ENCODE measurements at regions not wholly inside any gene's neighbourhood (a gene's known extent, or its start where the extent isn't known, plus 50 kb on each side); places are given as distances from the start of the nearest gene placed in this dataset.
"Not testable (repeated sequence)": the region's sequence is repeated elsewhere in the genome, so short reads cannot be mapped to it uniquely, and the experiment has no call there.

DNA sequence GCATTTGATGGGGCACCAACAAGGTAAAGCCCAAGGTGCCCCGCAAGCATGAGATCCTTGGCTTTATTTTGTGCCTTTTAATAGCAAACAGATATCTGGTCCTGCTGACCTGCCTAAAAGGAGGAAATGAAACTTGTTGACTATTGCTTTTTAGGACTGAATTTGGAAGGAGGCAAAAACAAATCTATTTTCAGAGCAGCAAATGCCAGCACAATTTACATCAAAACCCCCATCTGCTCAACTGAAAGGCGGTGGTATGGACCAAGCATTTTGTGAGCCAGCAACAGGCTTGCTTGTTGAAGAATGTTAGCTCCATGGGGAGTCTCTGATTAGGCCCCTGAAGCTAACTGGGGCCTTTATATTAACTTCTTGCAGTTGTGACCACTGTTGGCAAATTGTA, 192.6 kb upstream of the E2F8 start:
- no peak for DNase-seq (ENCODE audit: low spot score)

DNA sequence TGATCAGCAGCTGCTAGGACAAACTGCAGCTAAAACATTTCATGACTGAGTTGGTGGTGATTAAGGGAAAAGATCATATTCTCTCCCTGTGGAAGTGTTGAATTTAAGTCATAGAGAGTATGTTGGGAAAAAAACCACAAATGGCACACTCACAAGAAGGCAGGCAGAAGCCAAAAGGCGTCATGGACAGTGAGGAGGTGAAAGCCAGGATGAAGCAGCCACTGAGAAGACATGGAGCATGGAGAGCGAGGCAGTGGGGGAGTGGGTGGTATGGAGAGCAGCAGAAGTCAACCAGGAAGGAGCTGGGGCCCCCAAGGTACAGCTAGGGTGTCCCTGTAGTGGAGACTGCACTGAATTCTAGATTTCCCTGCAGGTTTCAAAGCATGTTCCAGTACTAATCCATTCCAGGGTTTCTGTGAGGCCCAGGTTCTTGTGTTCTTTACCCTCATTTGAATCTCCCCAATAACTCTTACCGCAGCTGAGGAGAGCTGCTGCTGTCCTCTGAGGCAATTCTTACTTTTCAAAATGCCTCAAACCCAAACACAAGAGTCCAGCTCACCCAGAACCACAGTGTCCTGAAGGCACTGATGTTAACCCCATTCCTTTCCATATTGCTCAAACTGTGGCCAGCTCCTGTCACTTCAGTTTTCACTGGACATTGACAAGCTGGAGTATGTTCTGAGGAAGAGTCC, 191.8 kb upstream of the E2F8 start:
- DNase-seq (ENCODE audit: low spot score): no peak

DNA sequence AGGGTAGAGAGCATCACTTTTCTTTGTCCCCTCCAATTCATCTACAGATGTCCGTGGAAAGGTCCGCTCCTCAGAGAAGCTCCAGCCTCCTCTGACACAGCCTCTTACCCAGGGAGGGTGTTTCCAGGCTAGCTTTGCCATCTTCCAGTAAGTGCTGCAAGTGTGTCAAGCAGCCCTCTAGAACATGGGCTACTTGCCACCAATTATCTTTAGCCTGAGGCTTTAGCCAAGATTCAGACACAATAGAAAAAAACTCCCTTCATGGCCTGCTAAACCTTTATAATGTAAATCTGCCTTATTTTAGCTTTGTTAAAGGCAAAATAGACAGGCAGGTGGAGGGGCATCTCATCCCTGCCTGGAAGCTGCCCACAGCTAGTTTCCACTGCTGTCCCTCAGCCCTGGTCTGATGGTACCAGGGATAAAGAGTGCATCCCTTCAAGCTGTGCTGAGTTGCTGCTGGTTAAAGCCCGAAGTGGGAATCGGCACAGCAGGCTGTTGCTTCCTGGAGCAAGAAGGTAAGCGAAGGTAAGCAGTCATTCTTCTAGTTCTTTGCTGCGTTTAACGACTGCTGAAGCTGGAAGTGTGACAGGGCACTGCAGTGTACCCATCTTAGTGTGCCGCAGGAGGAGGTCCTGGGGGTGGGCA, 190.1 kb upstream of the E2F8 start:
- DNase-seq (ENCODE audit: low spot score): no peak

DNA sequence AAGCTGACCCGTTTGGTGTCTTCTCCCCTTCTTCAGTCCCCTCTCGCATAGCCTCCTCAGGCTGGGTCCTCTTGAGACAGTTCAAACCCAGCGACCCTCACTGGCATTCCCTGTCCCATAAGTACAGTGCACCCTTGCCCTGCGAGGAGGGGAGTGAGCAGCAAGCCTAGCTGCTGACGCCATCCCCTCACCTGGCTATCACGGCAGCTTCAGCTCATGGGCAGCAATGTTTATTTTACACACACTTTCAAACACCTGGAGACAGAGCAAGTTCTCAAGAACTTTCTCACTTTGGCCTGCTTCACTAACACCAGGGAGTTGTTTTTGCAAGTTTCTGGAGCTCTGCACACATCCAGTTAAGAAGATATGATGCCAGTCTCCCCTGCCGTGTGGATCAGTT, 189.6 kb upstream of the E2F8 start:
- no peak for DNase-seq (ENCODE audit: low spot score)

DNA sequence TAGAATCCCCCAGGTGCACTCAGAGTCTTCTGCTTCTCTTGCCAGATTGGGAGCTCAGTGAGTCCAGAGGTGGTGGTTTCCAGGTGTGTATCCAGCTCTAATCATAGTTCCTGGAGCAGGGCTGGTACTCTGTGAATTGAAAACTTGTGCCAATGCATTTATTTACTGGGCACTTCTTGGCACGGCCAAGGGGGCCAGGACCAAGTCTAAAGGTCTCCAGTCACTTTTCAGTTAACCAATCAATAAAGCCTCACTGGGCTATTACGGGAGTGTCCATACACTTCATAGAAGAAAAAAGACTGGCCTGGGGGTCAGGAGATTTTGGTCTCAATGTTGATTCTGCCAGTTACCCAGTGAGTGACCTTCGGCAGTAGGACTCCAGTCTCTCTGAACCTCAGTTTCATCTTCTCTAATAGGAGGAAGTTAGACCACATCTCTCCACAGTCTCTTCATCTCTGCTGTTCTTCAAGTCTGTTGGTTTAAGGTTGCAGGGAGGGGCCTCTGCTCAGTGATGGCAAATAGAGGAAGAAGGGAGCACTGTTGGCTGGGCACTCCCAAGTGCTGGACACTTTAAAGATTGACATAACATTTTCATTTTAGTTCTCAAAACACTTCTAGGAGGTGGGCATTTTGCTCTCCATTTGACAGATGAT, 188.5 kb upstream of the E2F8 start:
- DNase-seq (ENCODE audit: low spot score): no peak

DNA sequence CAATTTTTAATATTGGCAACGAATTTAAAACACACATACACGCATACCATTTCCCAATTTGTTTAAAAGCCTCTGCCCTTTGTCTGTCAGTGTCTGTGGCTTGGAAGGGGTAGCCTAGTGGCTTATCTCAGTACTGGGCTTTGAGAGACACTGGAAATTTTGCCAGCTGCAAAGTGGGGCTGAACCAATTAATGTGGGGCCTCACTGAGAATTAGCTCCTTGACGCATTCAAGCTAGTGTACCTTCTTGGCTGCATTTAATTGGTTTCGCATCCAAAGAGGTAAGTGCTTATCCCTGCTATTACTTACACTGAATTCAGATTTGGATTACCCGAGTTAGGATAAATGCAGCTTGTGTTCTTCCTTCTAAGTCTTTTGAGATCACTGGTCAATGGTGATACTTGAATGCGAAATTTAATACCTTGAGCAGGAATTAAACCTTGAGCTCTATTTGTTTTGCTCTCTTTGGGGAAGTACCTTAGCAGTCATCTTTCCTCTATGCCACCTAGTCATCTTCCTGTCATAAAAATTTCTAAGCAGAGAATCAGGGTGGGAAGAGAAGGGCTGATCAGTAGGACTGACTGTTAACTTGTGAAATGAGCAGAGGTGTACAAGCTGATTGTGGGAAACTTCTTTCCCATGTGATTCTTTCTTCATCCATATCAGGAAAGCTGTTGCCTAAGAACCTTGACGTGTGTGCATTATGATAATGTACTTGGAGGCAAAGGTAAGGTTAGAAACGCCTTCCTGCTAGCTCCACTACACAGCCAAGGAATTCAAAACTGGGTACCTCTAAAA, 187.7 kb upstream of the E2F8 start:
- no peak for DNase-seq (ENCODE audit: low spot score)

DNA sequence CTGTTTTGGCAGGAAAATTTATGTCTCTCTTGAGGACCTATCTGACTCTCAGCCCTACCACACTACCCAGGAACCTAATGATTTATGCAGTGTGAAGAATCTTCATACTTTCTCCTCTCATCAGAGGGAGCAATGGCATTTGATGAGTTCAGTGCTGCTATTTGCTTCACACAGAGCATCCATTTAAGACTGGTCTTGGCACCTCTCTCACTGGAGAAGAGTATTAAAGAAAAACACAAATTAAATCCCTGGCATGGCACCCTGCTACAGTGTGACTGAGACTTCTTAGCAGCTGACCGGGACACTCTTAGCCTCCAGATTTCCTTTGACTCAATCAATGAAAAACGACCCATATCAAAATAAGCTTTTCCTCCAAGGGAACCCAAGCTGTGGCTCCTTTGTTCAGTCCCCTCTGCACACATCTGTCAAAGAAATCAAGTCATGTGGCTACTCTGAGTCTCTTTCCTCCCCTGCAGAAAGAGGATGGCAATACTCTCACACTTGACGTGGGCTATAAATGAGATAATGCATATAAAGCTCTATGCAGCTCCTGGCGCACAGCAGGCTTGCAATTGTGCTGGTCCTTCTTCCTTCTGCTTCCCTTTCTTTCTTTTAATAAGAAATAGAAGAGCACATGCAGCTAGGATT, 186.1 kb upstream of the E2F8 start:
- no peak for DNase-seq (ENCODE audit: low spot score)

GRCh38 chr11:19426011-19426755, 185.4 kb upstream of the E2F8 start:
- DNase-seq (ENCODE audit: low spot score): no peak

DNA sequence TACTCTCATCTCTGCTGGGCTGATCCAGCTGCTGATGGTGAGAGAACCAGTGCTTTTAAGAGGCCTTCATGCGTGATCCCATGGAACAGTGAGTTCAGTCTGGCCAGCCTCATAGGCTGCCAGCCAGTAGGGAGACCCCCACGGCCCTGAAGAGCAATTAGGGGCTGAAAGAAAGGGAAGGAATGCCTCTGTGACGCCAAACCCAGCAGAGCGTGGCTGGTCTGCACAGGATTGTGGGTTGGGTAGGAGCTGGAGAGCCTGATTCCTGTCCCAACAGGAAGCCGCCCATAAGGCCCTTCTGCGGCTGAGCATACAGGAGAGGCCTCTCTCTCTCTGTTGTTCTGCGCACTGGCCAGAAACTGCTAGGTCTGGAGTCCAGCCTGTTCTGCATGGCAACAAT, 181.5 kb upstream of the E2F8 start:
- DNase-seq (ENCODE audit: low spot score): no peak

- no peak for DNase-seq (ENCODE audit: low spot score)
Measured at GRCh38 chr11:19420868-19421533, 180.3 kb upstream of the E2F8 start.

DNA sequence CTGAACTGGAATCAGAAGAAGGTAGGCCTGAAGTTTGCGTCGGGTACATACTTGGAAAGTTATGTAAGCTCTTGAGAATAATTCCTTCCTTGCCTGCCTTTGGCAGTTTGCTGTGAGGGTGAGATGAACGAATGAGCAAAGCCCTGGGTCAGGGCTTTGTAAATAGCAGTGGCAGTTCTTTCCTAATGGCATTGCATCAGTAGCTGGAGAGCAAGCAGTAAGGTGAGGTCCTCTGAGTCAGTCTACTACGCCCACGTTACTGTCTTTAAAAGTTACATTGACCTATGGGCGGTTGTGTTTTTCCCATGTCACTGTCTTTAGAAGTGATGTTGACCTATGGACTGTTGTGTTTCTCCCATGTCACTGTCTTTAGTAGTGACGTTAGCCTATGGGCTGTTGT, 179.1 kb upstream of the E2F8 start:
- DNase-seq (ENCODE audit: low spot score): no peak

DNA sequence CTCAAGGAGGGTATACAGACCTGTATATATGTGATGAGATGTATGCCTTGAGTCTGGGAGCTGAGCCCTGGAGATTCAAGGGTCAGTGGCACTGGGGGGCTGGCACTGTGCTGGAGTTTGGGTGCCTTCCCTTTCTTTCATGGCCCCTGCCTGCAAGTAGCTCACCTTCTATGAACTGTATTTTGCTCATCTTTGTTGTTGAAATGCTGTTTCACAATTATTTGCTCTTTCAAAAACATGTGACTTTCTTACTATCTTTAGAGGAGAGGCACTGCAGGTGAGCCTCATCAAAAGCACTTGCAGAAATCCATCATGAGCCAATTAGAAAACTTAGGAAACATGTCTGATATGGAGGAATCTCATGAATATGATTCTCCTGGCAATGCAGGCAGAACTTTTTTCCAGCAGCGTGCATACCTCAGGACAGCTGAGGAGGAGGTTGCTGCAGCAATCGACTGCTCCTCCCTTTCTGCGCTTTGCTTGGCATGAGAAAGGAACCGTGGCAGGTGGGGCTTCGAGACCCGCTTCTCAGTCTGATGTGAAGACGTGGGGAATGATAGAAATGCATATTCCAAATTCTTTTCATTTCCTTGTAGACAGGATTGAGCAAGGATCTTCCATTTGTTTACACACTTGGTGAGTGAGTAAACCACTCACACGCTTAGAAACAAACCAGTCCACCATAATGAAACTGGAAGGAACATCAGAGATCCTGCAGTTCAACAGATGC, 178.4 kb upstream of the E2F8 start:
- no peak for DNase-seq (ENCODE audit: low spot score)

DNA sequence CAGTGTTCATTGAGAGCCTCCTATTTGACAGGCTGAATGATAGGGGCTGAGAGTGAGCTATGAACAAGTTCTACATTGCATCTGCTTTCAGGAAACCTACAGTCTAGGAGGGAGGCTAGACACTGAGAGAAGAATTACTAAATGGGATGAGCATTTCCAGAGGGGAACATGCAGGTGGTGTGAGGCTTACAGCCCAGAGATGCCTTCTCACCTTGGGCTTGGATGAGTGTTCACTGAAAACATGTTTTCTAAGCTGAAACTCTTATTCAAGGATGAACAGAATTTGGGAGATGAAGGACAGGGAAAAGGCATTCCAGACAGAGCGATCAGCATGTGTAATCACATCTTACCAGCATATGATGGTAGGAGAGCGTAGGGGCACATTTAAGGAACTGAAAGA, 177.5 kb upstream of the E2F8 start:
- no peak for DNase-seq (ENCODE audit: low spot score)

- DNase-seq (ENCODE audit: low spot score): not testable (repeated sequence)
Measured at GRCh38 chr11:19412070-19412469, 171.3 kb upstream of the E2F8 start.

DNA sequence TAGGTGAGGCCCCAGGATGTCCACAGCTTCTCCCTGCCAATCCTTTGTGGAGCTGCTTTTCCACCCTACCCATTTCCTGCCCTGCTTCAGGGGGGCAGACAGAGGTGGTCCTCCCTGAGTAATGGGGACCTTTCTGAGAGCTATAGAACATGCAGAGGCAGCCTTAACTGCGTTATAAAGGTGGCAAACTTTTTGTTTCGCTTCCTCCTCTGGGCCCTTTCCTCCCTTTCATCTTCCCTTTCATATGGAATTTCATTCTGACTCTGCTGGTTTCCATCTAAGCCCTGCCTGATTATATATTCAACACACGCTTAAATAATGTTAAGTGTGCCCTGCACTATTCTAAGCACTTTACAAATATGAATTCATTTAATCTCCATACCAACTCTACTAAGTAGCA, 169.3 kb upstream of the E2F8 start:
- no peak for DNase-seq (ENCODE audit: low spot score)

DNA sequence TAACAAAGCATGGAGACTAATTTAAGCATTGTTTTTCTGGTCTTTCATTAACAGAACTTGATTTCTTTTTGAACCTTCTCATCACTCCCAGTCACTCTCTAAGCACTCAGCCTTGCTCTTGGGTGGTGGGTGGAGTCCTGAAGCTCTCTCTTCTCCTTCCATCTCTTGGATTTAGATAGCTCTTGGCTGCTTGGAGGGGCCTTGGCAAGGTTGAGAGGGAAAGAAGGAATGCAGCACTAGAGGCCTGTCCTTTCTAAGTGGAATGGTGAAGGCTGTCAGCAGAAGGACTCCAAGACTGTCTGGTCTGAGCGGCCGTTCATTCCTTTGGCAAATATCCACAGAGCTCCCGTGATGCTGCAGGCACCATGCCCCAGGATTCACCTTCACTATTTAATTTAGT, 168.6 kb upstream of the E2F8 start:
- no peak for DNase-seq (ENCODE audit: low spot score)

GRCh38 chr11:19407677-19408270, 167.0 kb upstream of the E2F8 start:
- DNase-seq (ENCODE audit: low spot score): no peak

GRCh38 chr11:19405966-19406365, 165.2 kb upstream of the E2F8 start:
- no peak for DNase-seq (ENCODE audit: low spot score)

GRCh38 chr11:19404787-19405186, 164.0 kb upstream of the E2F8 start:
- no peak for DNase-seq (ENCODE audit: low spot score)

Measured in hematopoietic multipotent progenitor cell treated with erythropoietin and hydrocortisone succinate and interleukin-3 and kit ligand, for 15 days (in vitro differentiated cells).